ENCODE measurements at regions not wholly inside any gene's neighbourhood (a gene's known extent, or its start where the extent isn't known, plus 50 kb on each side); places are given as distances from the start of the nearest gene placed in this dataset.
A peak's percentile ranks its signal among the peaks of the same experiment; 100 is the strongest.

GRCh38 chr6:111958534-111958933 lies 85.3 kb upstream of the FYN start:
- no peak for DNase-seq (ENCODE audit: low read depth)

GRCh38 chr6:111959766-111960165 lies 86.5 kb upstream of the FYN start:
- DNase-seq (ENCODE audit: low read depth) = no peak

- DNase-seq (ENCODE audit: low read depth) = no peak
These were observed 86.8 kb upstream of the CCN6 start for GRCh38 chr6:111967131-111967530.

GRCh38 chr6:111970426-111970825 lies 83.5 kb upstream of the CCN6 start:
- no peak for DNase-seq (ENCODE audit: low read depth)

GRCh38 chr6:111971181-111971841 lies 82.6 kb upstream of the CCN6 start:
- no peak for DNase-seq (ENCODE audit: low read depth)

- DNase-seq (ENCODE audit: low read depth) = no peak
These were observed 81.9 kb upstream of the CCN6 start for GRCh38 chr6:111971866-111972532.

GRCh38 chr6:111972745-111973117 lies 81.2 kb upstream of the CCN6 start:
- DNase-seq (ENCODE audit: low read depth) = no peak

GRCh38 chr6:111973118-111973761 lies 80.7 kb upstream of the CCN6 start:
- peak; percentile 41 for DNase-seq (ENCODE audit: low read depth)

- no peak for DNase-seq (ENCODE audit: low read depth)
These were observed 79.8 kb upstream of the CCN6 start for GRCh38 chr6:111973927-111974639.

- no peak for DNase-seq (ENCODE audit: low read depth)
These were observed 78.4 kb upstream of the CCN6 start for GRCh38 chr6:111975466-111975865.

GRCh38 chr6:111976139-111976538 lies 77.8 kb upstream of the CCN6 start:
- DNase-seq (ENCODE audit: low read depth) = no peak

- no peak for DNase-seq (ENCODE audit: low read depth)
These were observed 75.3 kb upstream of the CCN6 start for GRCh38 chr6:111978532-111979149.

- no peak for DNase-seq (ENCODE audit: low read depth)
These were observed 74.3 kb upstream of the CCN6 start for GRCh38 chr6:111979633-111980032.

- DNase-seq (ENCODE audit: low read depth) = no peak
These were observed 73.8 kb upstream of the CCN6 start for GRCh38 chr6:111980143-111980542.

GRCh38 chr6:111980971-111981840 lies 72.7 kb upstream of the CCN6 start:
- DNase-seq (ENCODE audit: low read depth) = no peak

- no peak for DNase-seq (ENCODE audit: low read depth)
These were observed 71.2 kb upstream of the CCN6 start for GRCh38 chr6:111982681-111983080.

GRCh38 chr6:111983193-111983592 lies 70.7 kb upstream of the CCN6 start:
- no peak for DNase-seq (ENCODE audit: low read depth)

- no peak for DNase-seq (ENCODE audit: low read depth)
These were observed 69.8 kb upstream of the CCN6 start for GRCh38 chr6:111984081-111984480.

- DNase-seq (ENCODE audit: low read depth) = no peak
These were observed 69.2 kb upstream of the CCN6 start for GRCh38 chr6:111984516-111985201.

GRCh38 chr6:111985202-111985731 lies 68.6 kb upstream of the CCN6 start:
- DNase-seq (ENCODE audit: low read depth) = no peak

GRCh38 chr6:111986651-111987050 lies 67.3 kb upstream of the CCN6 start:
- DNase-seq (ENCODE audit: low read depth) = no peak
